GM23248 (cell line): ENCODE measurements at regions not wholly inside any gene's neighbourhood (a gene's known extent, or its start where the extent isn't known, plus 50 kb on each side); places are given as distances from the start of the nearest gene placed in this dataset.

Experiments
- DNase-seq: peaks from one replicate; pipeline ENCODE4 v3.0.0-alpha.2; 2015
- H2AFZ ChIP-seq: fragments of 200-600 bp; sonication (generic); 2 replicates; pipeline ENCODE4 v1.6.1; 2016; ENCODE audit warnings: antibody characterized with exemption
- H3F3A ChIP-seq: fragments of 200-600 bp; sonication (generic); 2 replicates; pipeline ENCODE4 v1.6.1; 2016; ENCODE audit warnings: mild to moderate bottlenecking, antibody characterized with exemption, mixed run types; ENCODE audit not compliant: insufficient read depth
- H3K27ac ChIP-seq: fragments of 200-600 bp; sonication (generic); 2 replicates; pipeline ENCODE4 v1.5.1; 2016; ENCODE audit warnings: mild to moderate bottlenecking
- H3K27me3 ChIP-seq: fragments of 200-600 bp; sonication (generic); replicated peaks from 2 replicates; pipeline ENCODE4 v1.6.1; 2016; ENCODE audit warnings: mild to moderate bottlenecking; ENCODE audit not compliant: insufficient read depth
- H3K36me3 ChIP-seq: fragments of 200-600 bp; sonication (generic); 2 replicates; pipeline ENCODE4 v1.6.1; 2016; ENCODE audit warnings: low read depth, mild to moderate bottlenecking
- H3K4me1 ChIP-seq: fragments of 200-600 bp; sonication (generic); 2 replicates; pipeline ENCODE4 v1.6.1; 2016; ENCODE audit warnings: mild to moderate bottlenecking; ENCODE audit not compliant: insufficient read depth
- H3K4me2 ChIP-seq: fragments of 200-600 bp; sonication (generic); one replicate; pipeline ENCODE4 v1.6.1; 2016; ENCODE audit warnings: mild to moderate bottlenecking; ENCODE audit not compliant: unreplicated experiment
- H3K4me3 ChIP-seq: fragments of 200-600 bp; sonication (generic); 2 replicates; pipeline ENCODE4 v1.5.1; 2016; ENCODE audit warnings: mild to moderate bottlenecking
- H3K79me2 ChIP-seq: fragments of 200-600 bp; sonication (generic); 2 replicates; pipeline ENCODE4 v1.6.1; 2016; ENCODE audit warnings: mild to moderate bottlenecking; ENCODE audit not compliant: insufficient read depth
- H3K9ac ChIP-seq: fragments of 200-600 bp; sonication (generic); 2 replicates; pipeline ENCODE4 v1.6.1; 2016; ENCODE audit warnings: mild to moderate bottlenecking
- H3K9me2 ChIP-seq: fragments of 200-600 bp; sonication (generic); 2 replicates; pipeline ENCODE4 v1.6.1; 2016; ENCODE audit warnings: mixed run types, mild to moderate bottlenecking, moderate library complexity; ENCODE audit not compliant: insufficient read depth
- H3K9me3 ChIP-seq: fragments of 200-600 bp; sonication (generic); one replicate; pipeline ENCODE4 v1.6.1; 2017; ENCODE audit warnings: low read depth
- H4K20me1 ChIP-seq: fragments of 200-600 bp; sonication (generic); 2 replicates; pipeline ENCODE4 v1.6.0; 2016; ENCODE audit not compliant: insufficient read depth
- EZH2 ChIP-seq: fragments of 200-600 bp; sonication (generic); IDR thresholded peaks from 2 replicates; pipeline ENCODE4 v1.6.1; 2018; ENCODE audit warnings: antibody characterized with exemption, mild to moderate bottlenecking; ENCODE audit not compliant: insufficient read depth, poor library complexity, severe bottlenecking
- EZH2phosphoT487 ChIP-seq: fragments of 200-600 bp; sonication (generic); IDR thresholded peaks from 2 replicates; pipeline ENCODE4 v1.6.1; 2018; ENCODE audit warnings: antibody characterized with exemption, moderate library complexity, mild to moderate bottlenecking, low read depth; ENCODE audit not compliant: insufficient read depth
- WGBS, 2 experiments: methylation state at CpG; one replicate each; pipeline ENCODE4 v1.1.6; 2015 to 2017; ENCODE audit warnings: low lambda C conversion rate in 2 of 2, low coverage in 1 of 2; ENCODE audit errors: missing lambda C conversion rate in 2 of 2; 5-methylcytosine and 5-hydroxymethylcytosine counted together
- in situ Hi-C: fragments of 300-500 bp; cut with MboI; formaldehyde crosslinking; loops from 2 replicates; pipeline ENCODE4 v1.15.0; 2020

DNA sequence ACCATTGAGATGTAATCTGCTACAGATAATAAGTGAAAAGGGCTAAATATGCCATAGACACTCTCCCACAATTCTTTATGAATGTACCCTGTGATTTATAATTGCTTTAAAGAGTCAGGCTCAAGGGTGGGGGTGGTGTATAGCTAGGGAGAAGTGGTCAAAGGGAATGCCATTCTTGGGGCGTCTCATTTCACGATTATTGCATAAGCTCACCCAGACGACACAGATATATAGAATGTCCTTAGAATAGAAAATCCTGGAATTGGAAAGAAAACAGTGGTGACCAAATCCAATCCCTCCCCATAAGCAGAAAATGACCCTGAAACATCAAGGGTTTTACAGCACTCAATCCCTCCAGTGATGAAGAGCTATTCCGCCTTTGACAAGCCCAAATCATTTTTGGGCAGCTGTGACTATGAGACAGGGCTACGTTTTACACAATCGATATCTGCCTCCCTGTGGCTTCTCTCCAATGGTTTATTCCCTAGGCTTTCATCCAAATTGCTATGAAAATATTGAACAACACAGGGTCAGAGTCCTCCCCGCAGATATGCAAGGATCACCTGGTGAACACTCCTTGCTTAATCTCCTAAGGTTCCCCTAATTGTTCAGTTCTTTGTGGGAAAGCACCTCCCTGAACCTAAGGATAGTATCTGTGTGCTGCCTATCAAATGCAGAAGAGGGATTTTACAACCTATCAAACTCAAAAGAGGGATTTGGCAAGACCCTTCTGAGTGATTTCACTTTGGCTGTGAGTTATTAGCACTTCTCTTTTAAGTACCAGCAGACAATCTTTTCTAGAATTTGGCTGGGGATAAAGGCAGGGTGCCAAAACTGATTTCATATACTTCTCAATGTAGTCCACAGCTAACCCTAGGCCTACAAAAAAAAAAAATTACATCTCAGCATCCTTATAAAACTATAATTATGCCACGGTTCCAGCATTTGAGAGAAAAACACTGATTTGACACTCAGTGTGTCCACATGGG is 144.9 kb upstream of the CDH6 start:
- 38 to 39% methylated on average over 8 of the region's 8 CpGs for WGBS, 2 experiments
- no peaks in the 10 kb centered on the region for H3K9me3 ChIP-seq
- no peaks in the 10 kb centered on the region for H3K36me3 ChIP-seq
- H3K9me2 ChIP-seq, result no peaks in the 10 kb centered on the region
- no peaks in the 10 kb centered on the region for H3K4me1 ChIP-seq
- no peak overlapping the region for H2AFZ ChIP-seq
- no peaks in the 10 kb centered on the region for H3K27me3 ChIP-seq
- H3K4me3 ChIP-seq, result no peak overlapping the region
- H3K9ac ChIP-seq, result no peak overlapping the region
- TF ChIP-seq EZH2phosphoT487 (no peak), EZH2 (no peak)
- DNase-seq, result no peak
- no peaks in the 10 kb centered on the region for H3K79me2 ChIP-seq
- no peaks in the 10 kb centered on the region for H3F3A ChIP-seq
- no peaks in the 10 kb centered on the region for H4K20me1 ChIP-seq
- in situ Hi-C loops, result no loop called here
- no peak overlapping the region for H3K4me2 ChIP-seq
- H3K27ac ChIP-seq, result no peak overlapping the region

DNA sequence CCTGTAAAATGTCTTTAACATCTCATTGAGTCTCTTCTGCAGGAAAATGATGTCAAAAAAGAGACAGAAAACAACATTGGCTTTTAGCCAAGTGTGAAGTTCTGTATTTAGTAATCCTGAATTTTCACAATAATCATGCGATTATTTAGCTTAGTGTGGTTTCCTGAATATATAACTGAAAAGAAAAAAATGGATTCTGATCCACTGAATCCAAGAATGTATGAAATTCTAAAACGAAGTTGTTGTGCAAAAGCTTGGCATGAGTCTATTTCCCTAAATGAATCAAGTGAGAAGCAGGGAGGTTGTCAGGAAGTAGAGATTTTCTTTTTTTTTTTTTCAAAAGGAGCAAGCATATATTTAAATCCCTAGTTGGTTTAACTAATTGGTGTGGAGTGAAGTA is 145.9 kb upstream of the CDH6 start:
- Histone ChIP-seq H3K4me3 (no peak overlapping the region), H3K4me2 (no peak overlapping the region), H2AFZ (no peak overlapping the region), H3K9ac (no peak overlapping the region), H3K79me2 (no peaks in the 10 kb centered on the region), H3K27me3 (no peaks in the 10 kb centered on the region), H3F3A (no peaks in the 10 kb centered on the region), H3K9me3 (no peaks in the 10 kb centered on the region), H3K9me2 (no peaks in the 10 kb centered on the region), H4K20me1 (no peaks in the 10 kb centered on the region), H3K4me1 (no peaks in the 10 kb centered on the region), H3K27ac (no peak overlapping the region), H3K36me3 (no peaks in the 10 kb centered on the region)
- no peak for DNase-seq
- WGBS, 2 experiments, result 41 to 62% methylated on average over 2 of the region's 2 CpGs
- in situ Hi-C loops, result no loop called here
- TF ChIP-seq EZH2, result no peak
- TF ChIP-seq EZH2phosphoT487, result no peak

DNA sequence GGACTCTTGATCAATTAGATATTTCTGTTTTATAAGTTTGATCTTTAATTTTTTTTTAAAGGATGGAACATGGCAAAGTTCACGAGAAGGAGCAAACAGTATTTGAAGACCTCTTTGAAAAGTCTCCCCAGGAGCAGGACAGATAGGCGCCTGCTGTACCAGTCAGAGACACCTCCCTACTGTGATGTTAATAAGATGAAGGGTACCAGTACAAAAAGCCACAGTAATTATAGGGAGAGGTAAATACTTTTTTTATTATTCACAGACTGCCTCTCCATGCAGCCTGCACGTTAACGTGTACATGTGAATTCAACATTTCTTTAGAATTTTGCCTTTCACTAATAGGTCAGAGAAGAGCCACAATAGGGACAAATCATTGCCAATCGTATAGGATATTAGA is 146.5 kb upstream of the CDH6 start:
- Histone ChIP-seq H2AFZ (no peak overlapping the region), H3K27me3 (no peaks in the 10 kb centered on the region), H3K9me2 (no peaks in the 10 kb centered on the region), H3K36me3 (no peaks in the 10 kb centered on the region), H3K79me2 (no peaks in the 10 kb centered on the region), H4K20me1 (no peaks in the 10 kb centered on the region), H3K4me1 (no peaks in the 10 kb centered on the region), H3F3A (no peaks in the 10 kb centered on the region), H3K4me3 (no peak overlapping the region), H3K9me3 (no peaks in the 10 kb centered on the region), H3K27ac (no peak overlapping the region), H3K4me2 (no peak overlapping the region), H3K9ac (no peak overlapping the region)
- no peak for TF ChIP-seq EZH2
- TF ChIP-seq EZH2phosphoT487, result no peak
- 59 to 61% methylated on average over 5 of the region's 5 CpGs for WGBS, 2 experiments
- in situ Hi-C loops, result no loop called here
- no peak for DNase-seq

DNA sequence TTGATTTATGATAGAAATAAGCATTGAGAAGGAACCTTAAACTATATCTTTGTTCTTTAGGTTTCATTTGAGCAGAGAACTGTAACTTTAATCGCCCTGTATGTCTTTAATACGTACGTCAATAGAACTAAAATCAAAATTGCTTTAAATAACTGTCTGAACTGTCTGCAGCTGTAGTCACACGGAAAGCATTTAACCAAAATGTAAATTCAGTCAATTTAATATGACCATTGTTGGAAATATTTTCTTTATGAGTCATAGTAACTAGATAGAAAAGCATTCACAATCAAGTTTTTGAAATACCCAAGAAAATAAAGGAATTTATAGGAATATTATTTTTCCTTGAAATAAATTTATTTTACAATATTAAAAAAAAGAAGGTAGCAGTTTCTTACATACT is 157.1 kb upstream of the CDH6 start:
- in situ Hi-C loops, result no loop called here
- WGBS, 2 experiments, result 65 to 69% methylated on average over 4 of the region's 4 CpGs

More for the DNA sequence above, 157.1 kb upstream of the CDH6 start:
- Histone ChIP-seq H3K4me2 (peak overlapping the region; percentile 43), H3K9ac (no peak overlapping the region), H3K36me3 (no peaks in the 10 kb centered on the region), H3K4me3 (no peak overlapping the region), H4K20me1 (no peaks in the 10 kb centered on the region), H3K27me3 (no peaks in the 10 kb centered on the region), H3K4me1 (no peaks in the 10 kb centered on the region; the same call in 1 of the 2 replicates), H3K27ac (no peak overlapping the region), H3K9me2 (peaks cover 4% of the 10 kb centered on the region; the same call in 1 of the 2 replicates), H2AFZ (no peak overlapping the region), H3F3A (no peaks in the 10 kb centered on the region), H3K79me2 (no peaks in the 10 kb centered on the region), H3K9me3 (no peaks in the 10 kb centered on the region)
- no peak for TF ChIP-seq EZH2
- no peak for TF ChIP-seq EZH2phosphoT487
- DNase-seq, result peak; percentile 49
